DMS 273 (cell line): ENCODE measurements at regions not wholly inside any gene's neighbourhood (a gene's known extent, or its start where the extent isn't known, plus 50 kb on each side); places are given as distances from the start of the nearest gene placed in this dataset.

Experiments
- DNase-seq: peaks from one replicate; lab custom pipeline; 2025; ENCODE audit not compliant: unreplicated experiment; lab: John Stamatoyannopoulos, UW

DNA sequence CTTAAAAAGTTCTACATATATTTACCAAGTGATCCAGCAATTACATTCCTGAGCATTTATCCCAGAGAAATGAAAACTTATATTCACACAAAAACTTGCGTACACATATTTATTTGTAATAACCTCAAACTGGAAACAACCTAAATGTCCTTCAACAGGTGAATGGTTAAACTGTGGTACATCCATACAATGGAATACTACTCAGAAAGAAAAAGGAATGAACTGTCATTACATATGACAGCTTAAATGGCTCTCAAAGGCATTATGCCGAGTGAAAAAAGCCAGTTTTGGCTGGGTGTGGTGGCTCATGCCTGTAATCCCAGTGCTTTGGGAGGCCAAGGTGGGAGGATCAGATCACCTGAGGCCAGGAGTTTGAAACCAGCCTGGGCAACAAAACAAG, 79.1 kb upstream of the DYNC1I2 start:
- no peak for DNase-seq

DNA sequence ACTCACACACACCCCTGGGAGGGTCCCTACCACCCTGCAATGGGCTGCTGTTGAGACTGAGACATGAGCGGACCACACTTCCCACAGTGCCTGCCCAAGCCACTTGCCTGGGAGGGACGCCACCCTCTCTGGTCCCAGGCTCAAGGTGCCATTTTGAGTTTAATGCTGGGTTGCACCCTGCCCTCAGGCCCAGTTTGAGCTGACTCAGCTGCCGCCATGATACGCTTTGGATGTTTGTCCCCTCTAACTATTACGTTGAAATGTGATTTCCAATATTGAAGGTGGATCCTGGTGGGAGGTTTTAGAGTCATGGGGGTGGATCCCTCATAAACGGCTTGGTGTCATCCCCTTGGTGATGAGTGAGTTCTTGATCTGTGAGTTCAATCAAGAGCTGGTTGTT, 76.4 kb upstream of the DYNC1I2 start:
- DNase-seq, result no peak

DNA sequence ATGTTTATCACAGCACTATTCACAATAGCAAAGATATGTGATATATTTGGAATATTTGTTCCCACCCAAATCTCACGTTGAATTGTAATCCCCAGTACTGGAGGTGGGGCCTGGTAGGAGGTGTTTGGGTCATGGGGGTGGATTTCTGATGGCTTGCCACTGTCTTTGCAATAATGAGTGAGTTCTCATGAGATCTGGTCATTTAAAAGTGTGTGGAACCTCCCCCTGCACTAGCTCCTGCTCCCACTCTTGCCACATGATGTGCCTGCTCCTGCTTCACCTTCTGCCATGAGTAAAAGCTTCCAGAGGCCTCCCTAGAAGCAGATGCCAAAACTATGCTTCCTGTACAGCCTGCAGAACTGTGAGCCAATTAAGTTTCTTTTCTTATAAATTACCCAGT, 72.2 kb upstream of the DYNC1I2 start:
- peak; percentile 36 for DNase-seq

DNA sequence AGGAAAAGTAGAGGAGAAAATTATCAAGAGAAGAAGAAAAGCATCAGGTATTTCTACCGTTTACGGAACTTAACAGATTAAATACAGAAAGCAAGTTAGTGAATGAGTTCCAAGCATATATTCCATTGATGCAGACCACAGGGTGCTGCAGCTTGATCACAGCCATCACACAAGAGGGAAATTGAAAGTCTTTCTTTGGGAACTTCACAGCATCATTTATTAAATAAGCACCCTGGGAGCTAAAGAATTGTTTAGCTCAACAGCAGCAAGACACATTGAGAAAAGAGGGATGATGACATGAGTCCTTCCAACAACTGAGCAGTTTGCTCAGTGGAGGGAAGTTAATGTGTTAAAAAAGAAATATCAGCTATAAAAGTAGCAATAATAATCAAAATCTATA, 69.3 kb upstream of the DYNC1I2 start:
- DNase-seq, result no peak

DNA sequence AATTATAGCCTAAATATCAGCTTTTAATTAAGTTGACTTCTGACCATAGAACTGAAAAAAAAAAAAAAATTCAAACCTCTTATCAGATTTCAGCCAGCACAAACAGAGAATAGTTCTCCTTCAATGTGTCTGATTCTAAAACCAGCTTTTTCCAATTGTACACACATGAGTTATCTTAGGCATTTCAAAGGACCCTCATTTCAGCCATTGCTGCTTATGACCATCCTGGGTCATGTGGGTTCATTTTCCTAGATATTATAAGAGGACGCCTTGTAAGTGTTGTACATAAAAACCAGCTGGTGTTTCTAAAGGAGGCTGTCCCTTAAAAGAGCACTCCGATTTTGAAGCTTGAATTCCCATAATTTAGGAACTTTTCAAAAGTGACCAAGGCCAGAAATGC, 62.3 kb upstream of the DYNC1I2 start:
- no peak for DNase-seq

DNA sequence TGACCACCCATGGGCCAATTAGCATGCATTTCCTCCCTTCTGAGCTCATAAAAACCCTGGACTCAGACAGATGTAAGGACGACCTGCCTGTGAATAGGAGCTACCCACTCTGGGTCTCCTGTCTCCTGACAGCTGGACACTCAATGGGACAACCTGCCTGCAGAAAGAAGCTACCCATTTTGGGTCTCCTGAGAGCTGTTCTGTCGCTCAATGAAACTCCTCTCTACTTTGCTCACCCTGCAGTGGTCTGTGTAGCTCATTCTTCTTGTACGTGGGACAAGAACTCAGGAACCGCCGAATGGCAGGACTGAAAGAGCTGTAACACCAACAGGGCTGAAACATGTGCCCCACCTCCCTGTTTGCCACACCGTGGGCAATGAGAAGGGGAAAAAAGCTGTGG, 60.3 kb upstream of the DYNC1I2 start:
- no peak for DNase-seq

DNA sequence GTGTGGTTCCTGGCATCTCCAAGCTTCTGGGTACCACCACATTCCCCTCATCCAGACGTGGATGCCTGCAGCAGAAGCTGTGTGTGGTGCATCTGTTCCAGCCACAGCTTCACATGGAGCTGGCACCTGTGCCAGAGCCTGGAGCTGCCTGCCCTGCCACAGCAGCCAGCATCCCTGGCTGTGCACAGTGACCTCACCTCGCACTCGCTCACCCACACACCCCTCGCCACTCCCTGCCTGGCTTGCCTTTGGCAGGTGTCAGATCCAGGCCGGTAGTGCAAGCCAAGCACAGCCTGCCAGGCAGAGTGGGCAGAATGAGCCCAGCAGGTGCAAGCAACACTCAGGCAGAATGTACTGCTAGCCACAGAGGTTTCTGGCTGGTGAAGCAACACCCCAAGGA, 59.9 kb upstream of the DYNC1I2 start:
- no peak for DNase-seq

DNA sequence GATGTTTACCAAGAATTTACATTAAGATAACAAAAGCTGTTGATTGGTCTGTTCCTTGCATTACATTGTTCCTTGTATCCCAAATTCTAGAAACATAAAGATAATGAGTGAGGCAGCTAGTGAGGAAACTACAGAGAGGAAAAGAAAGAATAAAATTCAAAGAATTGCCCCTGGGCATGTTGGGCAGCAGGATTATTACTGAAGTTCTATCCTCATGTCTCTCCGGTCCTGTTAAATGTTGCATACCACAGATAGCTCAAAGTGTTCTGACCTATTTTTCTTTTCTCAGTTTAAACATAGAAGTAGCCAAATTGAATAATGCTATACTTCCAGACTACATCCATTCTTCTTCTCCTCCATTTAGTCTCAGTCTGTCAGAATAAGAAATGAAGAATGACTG, 58.2 kb upstream of the DYNC1I2 start:
- DNase-seq, result no peak

DNA sequence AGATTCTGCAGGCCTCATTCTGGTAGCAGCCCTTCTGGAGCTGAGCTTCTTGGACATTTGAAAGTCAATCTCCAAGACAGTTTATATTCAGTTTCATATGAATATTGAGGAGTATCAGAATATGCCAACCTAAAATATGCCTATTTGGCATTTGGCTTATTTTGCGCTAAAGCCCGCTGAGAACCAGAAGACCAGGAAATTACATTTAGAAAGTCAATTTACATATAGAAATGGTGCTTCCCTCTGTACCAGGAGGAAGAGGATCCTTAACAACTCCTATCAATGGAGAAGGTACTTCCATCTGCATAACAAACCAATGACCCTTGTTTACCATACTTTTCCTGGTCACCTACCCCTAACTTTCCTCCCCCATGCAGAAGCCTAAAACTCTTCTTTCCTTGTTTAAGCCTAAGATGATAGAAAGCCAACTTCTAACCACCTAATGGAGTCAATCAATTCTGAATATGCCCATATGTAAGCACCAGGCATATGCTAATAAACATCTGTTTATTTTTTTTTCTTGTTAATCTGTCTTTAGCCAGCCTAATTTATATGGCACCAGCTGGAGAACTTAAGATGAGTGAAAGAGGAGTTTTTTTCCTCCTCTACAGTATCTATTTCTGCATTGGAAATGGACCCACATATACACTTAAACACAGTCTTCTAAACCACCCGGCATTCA, 57.0 kb upstream of the DYNC1I2 start:
- DNase-seq, result peak; percentile 50

DNA sequence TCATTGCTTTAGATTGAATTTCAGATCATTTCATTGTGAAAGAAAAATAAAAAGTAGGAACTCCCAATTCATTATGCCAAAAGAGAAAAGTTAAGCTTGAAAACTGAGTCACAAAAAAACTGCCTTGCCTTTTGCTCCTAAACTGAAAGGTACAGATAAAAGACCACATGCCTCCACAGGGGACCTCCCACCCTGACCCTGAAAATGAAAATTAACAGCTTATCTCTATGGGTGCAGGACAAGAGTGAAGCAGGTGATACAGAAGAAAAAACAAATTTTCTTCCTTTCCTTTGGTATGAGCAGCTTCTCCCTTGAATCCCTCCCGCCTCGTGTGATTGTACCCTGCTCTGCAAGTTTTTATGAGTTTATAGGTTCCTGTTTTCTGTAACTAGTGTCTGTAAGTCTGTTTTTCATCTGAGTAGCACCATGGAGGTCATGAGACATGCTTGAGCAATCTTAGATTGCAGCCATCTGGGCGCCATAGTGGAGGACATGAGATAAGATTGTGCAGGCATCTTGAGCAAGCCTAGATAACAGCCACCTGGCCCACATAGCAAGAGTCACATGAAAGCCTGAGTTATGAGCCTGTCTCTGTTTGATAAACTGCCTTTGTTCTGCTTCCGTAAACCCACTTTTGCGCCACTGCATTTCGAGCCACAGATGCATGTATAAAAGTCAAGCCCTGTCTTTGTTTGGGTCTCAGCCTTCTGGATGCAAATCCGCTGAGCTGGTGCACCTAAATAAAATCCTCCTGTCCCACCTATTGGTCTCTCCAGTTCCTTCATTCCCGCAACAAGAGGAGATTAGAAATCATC, 56.2 kb upstream of the DYNC1I2 start:
- peak; percentile 69 for DNase-seq
